GM18502 (cell line): ENCODE measurements at regions not wholly inside any gene's neighbourhood (a gene's known extent, or its start where the extent isn't known, plus 50 kb on each side); places are given as distances from the start of the nearest gene placed in this dataset.
"Not testable (repeated sequence)": the region's sequence is repeated elsewhere in the genome, so short reads cannot be mapped to it uniquely, and the experiment has no call there.

ENCODE experiments used
- ATAC-seq: cut with Tn5 transposase; IDR thresholded peaks from one replicate; pipeline ENCODE4 v1.9.1; 2021; ENCODE audit warnings: mild to moderate bottlenecking; ENCODE audit not compliant: unreplicated experiment, poor library complexity

DNA sequence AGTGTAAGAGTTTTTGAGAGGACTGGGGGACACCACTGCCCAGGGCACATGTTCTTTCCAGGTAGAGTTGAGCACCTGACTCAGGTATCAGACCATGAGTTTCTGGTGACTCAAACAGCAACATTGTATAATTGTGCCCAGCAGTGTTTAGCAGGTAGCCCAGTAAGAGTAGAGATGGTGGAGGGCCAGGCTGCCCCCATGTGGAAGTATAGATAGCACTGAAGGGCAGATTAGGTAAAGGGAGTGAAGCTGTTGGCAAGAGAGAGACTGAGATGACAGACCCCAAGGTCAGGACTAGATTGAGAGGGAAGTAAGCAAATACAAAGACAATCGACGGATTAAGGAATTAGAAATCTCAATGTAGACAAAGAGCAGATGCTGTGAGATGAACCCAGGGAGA is 74.6 kb downstream of the TRIM42 start:
- ATAC-seq = no peak

DNA sequence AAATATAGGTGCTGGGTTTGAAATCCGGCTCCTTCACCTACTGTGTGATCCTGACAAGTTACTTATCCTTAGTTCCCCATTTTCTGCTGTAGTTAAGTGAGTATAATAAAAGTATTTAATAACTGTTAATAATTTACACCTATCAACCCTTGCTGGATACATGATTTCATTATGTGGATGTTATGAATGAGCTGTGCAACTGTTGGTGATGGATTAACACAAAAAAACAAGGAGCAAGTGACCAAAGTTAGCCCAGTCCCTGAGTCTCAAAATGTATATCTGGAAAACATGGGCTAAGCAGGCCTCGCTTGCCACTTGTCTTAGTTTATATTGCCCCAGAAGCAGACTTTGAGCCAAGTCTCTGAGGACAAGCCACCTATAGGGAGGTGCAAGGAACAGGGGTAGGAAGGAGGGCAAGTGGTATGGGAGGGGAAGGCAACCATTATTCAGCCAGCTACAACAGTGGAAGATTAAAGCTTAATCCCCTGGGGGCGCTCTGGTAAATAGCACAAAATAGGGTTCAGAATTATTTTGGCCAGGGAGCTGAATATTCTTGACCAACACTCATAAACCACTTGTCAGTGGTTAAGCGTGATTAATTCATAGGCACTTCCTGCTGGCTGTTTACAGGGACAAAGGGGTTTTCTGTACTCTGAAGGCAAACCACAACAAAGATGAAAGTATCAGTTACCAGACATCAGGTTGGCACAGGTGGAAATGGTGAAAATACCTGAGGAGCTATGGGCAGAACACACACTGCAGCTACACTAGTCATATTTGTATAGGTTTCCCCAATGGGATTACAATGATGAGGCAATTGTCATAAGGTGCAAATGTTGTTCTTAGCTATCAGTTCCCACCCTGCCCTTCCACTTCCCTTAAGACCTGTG is 76.2 kb downstream of the TRIM42 start:
- ATAC-seq = peak; percentile 70

DNA sequence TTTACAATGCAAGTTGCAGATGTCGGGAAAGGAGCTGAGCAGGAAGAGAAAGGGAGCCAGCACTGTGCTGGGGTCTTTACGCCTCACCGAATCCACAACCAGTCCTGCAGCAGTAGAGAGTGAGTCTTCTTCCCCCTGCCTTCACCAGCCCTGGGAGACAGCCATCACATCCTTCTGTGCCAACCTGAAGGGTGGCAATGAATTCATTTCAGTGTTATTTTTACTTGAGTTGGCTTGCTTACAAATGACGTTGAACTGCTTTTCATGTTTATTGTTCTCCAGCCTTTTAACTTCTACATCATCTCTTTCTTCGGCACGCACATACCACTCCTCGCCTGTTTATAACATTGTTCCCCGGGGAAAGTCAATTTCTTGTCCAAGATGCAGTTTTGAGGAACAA is 77.1 kb downstream of the TRIM42 start:
- ATAC-seq = no peak

DNA sequence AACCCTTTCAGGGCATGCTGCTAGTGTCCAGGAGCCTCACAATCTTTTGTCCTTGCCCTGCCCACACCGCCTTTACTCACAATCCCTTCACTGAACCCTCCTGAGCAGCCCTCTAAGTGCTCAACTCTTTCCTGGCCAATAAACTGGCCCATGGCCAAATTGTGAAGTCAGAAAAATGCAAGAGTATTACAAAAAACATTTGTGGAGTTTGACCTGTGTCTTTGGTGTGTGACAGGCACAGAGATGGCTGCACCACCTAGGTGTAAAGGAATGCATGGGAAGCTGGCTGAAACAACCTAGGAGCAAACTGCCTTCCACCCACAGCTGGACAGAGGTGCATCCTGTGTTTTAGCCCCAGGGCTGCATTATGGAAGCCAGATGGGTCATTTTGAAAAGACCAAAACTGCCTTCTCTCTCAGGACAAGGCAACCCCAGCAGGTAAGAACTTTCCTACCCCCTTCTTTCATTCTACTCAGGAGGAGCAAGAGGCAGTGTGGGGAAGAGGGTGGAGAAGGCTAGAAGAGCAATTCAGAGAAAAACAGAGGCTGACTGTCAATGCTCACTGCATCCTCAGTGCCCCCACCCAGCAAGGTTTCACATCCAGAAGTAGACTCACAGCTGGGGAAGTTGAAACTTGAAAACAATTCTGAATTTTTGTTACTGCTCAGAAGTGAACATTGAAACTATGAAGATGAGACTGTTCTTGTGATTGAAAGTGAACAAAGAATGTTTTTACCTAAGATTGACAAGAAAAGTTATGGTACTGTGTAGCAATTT is 78.6 kb downstream of the TRIM42 start:
- peak; percentile 68 for ATAC-seq

DNA sequence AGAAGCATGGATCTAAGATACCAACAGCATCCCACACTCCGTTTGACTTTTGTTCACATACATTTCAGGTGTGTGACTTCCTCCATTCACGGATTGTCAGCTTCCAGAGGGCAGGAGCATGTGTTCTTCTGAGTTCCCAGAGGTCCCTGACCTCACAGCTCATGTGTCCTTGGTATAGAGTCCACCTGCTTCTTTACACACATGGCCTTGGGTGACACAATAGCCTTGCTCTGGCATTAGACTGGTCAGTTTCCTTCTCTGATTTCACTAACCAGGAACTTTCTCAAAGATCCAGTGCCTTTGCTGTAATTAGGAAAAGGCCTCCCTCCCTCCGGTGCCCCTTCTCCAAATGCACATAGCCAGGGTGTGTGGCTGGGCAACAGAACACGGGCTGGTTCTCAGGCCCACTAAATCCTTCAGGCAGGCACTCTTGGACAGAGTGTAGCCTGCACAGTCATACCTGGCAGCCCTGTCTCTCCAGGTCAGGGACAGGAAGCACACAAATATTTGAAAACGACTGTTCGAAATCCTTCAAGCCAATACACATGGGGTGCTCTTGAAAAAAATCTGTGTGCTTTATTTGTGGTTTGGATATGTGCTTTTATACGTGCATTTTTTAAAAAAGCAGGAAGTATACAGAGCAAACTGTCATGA is 81.1 kb downstream of the TRIM42 start:
- ATAC-seq = no peak

DNA sequence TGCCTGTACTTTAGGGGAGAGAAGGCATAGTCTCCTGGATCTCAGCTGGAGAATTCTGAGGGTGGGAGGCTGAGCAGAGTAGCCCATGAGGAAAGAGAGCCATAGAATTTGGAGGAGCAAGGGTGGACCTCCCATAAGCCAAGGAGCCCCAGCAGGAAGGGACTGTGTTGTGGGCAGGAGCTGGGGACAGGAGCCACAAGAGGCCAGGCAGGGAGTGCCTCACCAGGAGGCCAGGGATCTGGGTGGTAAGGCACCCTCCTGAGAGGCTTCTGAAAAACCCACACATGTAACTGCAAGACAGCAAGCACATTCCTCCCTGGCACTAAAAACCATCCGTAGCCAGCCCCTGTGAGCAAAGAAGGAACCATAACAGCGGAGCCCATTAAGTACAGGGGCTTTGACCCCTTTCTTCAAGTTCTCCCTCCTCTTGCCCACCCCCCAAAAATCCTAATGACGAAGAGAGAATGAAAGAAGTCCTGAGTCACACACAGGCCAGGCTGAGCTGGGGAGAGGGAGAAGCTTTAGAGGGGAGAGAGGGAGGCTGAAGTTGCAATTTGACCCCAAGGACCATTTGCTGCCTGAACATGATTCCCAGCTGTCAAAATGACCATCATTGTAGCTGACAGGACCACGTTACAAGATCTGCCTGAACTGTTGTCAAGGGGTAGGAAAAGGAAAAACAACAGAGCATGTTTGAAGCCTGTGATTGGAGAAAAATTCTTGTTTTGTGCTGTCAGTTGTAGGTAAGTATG is 82.6 kb downstream of the TRIM42 start:
- no peak for ATAC-seq

DNA sequence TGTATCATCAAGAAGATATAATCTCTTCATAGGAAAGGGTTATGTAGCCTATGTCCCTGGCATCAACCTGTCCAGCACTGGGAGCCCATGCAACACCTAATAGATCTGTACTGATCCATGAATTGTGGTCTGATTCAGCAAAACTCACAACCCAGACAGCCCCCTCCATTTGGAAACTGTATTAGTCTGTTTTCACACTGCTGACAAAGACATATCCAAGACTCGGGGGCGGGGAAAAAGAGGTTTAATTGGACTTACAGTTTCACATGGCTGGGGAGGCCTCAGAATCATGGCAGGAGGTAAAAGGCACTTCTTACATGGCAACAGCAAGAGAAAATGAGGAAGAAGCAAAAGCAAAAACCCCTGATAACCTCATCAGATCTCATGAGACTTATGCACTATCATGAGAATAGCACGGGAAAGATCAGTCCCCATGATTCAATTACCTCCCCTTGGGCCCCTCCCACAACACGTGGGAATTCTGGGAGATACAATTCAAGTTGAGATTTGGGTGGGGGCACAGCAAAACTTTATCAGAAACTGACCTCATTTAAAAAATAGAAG is 83.3 kb downstream of the TRIM42 start:
- no peak for ATAC-seq

DNA sequence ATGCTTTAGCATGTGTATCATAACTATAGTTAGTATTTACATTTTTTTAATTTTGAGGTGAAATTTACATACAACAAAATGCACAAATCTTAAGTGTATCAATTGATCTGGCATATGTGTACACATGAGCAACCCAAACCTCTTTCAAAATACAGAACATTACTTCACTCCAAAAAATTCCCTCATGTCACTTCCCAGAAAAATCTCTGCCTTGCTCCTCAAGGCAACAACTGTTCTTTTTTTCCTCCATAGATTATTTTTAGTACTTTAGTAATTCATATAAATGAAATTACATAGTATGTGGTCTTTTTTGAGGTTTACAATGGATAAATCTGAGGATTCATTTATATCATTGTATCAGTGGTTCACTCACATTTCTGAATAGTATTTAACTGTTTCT is 84.9 kb downstream of the TRIM42 start:
- ATAC-seq = no peak

DNA sequence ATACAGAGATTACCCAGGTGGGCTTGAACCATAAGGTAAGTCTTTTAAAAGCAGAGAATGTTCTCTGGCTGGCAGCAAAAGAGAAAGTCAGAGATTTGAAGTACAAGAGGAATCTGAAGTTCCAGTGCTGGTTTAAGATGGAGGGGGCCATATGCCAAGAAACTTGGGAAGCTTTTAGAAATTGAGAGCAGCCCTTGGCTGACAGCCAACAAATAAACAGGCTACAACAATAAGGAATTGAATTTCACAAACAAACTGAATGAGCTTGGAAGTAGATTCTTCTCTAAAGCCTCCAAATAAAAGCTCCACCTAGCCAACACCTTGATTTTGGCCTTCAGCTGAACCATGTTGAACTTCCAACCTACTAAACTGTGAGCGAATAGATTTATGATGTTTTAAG is 85.7 kb downstream of the TRIM42 start:
- no peak for ATAC-seq

DNA sequence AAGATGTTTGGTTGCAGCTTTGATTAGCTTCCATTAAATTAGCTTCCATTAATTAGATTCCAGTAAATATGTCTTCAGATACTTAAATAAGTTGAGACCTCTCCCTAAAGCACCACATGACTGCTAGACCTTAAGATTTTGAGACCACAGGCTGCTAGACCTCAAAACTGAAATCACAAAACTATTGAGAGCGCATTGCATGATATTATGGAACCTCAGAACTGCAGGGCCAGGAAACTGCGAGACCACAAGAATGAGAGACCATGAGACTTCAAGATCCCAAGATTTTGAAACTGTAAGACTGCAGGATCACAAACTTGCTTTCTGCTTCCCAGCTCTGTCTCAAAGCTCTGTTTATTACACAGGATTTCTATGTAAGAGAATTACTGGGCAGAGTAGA is 87.4 kb downstream of the TRIM42 start:
- no peak for ATAC-seq

DNA sequence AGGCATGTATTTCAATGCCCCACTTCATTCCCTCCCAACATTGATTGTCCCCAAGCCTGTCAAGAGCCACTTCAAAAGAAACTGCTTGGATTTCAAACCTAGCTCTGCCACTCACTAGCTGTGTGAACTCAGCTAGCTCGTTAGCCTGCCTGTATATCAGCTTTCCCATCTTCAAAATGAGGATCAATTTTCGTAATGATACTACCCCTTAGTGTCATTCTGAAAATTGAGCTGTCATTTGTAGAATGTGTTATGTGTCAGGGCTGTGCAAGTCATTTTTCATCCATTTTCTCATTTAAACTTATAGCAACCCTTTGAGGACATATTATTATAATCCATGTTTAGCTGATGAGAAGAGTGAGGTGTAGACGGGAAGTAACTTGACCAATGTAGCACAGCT is 88.6 kb downstream of the TRIM42 start:
- peak; percentile 68 for ATAC-seq

DNA sequence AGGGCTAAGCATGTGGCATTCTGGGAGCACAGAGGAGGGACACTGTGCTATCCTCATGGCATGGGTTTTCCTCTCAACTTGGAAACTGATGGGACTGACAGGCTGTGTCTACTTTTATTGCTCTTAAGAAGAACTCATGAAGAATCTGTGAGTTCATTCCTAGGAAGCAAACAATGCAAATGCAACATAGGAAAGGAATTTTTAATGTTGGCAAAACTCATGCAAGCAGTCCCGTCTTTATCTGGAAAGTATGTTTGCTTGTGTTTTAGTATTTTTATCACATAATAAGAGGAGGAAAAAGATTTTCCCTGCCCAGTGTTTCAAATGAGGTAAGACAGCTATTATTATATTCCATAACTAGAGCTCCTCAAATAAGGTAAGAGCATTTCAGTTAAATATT is 89.7 kb downstream of the TRIM42 start:
- no peak for ATAC-seq

DNA sequence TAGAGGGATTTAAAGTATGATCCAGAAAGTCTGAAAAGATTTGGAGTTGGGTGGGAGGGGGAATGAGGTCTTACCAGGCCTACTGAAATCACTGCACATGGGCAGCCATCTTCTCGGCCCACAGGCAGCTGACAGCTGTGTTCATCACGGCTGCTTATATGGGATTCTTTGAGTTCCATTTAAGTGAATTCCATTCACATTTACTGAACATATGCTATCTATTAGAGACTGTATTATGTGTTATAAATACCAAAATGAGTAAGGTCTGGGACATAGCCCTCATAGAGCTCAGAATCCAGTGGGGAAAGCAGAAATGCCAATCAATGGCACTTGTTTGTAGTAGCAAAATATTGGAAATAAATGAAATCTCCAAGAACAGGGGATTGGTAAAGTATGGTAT is 91.1 kb downstream of the TRIM42 start:
- no peak for ATAC-seq

DNA sequence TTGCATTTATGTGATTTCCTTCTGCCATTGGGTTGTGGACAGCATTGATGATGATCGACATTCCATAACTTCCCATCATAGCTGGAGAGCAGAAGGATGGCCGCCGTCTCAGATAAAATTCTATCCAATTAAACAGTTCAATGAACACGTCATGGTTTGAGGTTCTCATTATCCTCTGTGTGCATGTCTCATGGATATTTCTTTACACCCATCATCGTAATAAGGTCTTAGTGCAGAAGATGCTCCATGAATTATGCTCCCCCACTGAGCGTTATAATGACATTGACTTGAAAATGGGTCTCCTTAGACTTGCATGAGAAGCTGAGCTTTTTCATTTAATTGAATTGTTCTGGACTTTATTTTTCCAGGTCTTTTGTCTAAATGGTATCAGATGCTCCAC is 92.1 kb downstream of the TRIM42 start:
- no peak for ATAC-seq

DNA sequence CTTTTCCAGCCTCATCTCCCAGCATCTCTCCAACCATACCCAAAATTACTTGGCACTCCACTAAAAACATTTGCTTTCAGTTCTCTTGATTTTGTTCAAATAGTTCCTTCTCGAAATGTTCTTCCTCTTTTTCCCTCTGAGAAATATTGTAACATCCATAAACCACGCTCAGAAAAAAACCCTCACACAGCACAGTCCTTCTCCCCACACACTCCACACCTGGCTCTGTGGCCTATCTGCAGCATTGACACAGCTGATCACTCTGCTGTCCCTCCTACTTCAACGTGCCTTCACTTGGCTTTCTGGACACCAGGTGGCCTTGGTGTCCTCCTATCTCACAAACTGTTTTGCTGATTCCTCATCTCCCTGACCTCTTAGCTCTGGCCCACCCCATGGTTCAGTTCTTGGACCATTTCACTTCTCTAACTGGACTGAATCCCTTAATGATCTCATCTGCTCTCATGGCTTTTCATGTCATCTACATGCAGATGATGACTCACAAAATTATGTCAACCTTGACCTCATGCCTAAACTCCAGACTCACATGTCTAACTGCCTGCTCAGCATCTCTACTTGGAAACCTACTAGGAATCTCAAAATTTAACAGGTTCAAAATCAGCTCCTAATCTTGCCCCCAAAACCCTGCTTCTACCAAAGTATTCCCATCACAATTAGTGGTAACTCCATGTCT is 93.3 kb downstream of the TRIM42 start:
- no peak for ATAC-seq

DNA sequence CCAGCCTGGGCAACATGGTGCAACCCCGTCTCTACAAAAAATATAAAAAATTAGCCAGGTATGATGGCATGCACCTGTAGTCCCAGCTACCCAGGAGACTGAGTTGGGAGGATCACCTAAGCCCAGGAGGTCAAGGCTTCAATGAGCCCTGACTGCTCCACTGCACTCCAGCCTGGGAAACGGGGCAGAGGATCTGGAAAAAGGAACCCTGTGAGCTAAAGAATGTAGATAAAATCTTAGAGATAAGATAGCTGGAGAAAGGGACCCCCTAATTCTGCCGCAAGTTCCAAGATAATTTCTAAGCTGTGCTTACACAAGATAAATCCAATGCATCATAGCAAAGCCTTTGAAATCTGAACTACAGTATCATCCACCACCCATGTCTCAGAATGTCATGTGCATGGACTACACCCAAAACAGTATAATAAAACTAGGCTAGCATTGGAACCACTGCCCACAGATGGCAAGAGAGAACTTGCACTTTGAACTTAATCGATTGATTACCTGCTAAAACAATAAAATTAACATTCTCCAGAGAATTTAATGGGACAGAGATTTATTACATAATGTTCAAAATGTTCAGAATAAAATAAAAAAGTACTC is 99.9 kb downstream of the TRIM42 start:
- no peak for ATAC-seq

DNA sequence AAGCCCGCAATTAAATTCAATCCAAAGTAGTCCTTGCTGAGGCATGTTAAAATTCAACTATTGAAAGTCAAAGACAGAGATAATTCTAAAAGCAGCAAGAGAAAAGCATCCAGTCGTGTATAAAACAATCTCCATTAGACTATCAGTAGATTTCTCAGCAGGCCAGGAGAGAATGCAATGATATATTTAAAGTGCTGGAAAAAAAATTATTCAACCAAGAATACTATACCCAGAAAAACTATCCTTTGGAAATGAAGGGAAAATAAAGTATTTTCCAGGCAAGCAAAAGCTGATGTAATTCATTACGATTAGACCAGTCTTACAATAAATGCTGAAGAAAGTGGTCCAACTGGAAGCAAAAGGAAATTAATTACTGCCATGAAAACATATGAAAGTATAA is 113.5 kb downstream of the TRIM42 start:
- no peak for ATAC-seq

DNA sequence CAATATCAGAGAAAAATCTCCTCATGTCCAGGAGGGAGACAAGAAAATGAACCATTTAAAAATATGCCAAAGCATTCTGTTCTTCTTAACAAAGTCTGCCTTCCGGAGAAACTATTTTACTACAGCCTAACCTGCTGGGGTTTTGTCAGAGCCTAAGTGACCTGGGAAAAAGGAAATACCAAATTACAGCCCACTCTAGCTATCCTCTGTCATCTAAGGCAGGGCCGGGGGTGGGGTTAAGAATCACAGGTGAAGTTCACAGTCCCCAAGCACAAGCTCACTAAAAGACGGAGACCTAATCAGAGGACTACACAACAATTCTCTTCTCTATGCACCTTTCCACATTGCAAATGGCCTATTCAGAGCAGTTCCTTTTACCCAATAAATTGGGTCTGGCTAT is 116.6 kb downstream of the TRIM42 start:
- ATAC-seq = no peak

DNA sequence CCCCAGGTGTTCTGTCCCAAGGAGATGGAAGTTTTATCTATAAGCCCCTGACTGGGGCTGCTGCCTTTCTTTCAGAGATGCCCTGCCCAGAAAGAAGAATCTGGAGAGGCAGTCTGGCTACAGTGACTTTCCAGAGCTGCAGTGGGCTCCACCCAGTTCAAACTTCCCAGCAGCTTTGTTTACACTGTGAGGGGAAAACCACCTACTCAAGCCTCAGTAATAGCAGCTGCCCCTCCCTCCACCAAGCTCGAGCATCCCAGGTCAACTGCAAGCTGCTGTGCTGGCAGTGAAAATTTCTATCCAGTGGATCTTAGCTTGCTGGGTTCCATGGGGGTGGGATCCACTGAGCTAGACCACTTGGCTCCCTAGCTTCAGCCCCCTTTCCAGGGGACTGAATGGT is 125.0 kb downstream of the TRIM42 start:
- not testable (repeated sequence) for ATAC-seq
